HEK293 (cell line): ENCODE measurements at regions not wholly inside any gene's neighbourhood (a gene's known extent, or its start where the extent isn't known, plus 50 kb on each side); places are given as distances from the start of the nearest gene placed in this dataset.

Source experiments
- CTCF ChIA-PET: fragments of 350-600 bp; formaldehyde crosslinking; extraction: SDS; loops from one replicate; lab custom pipeline; 2021; ENCODE audit warnings: antibody characterized with exemption; lab: Yijun Ruan, JAX
- POLR2A ChIA-PET: fragments of 300-600 bp; formaldehyde crosslinking; extraction: SDS; loops from one replicate; lab custom pipeline; 2020; ENCODE audit warnings: antibody characterized with exemption, inconsistent platforms; lab: Yijun Ruan, JAX
- H3K27ac ChIP-seq: fragments of 200-500 bp; sonication (Bioruptor generic); 2 replicates; pipeline ENCODE4 v1.5.1; 2014; ENCODE audit warnings: low read depth, low read length, control low read depth, inconsistent platforms; ENCODE audit errors: extremely low read depth
- H3K36me3 ChIP-seq, 2 experiments: fragments of 200-500 bp in 1 of 2; sonication (Bioruptor generic) in 1 of 2; 1 replicate in 1 of 2; 2 replicates in 1 of 2; pipeline ENCODE4 v1.5.1; 2014 to 2017; ENCODE audit warnings: inconsistent platforms in 2 of 2, low read length in 2 of 2; ENCODE audit not compliant: control insufficient read depth in 2 of 2, insufficient read depth in 1 of 2
- H3K4me1 ChIP-seq: fragments of 200-500 bp; sonication (Bioruptor generic); 2 replicates; pipeline ENCODE4 v1.5.1; 2014; ENCODE audit warnings: mild to moderate bottlenecking, low read length, inconsistent platforms; ENCODE audit not compliant: control insufficient read depth, insufficient read depth
- H3K4me3 ChIP-seq: 2 replicates; pipeline ENCODE4 v1.5.1; 2011; ENCODE audit warnings: low read depth, mild to moderate bottlenecking, control low read depth, low read length, moderate library complexity
- H3K9me3 ChIP-seq: fragments of 200-500 bp; sonication (Bioruptor generic); 2 replicates; pipeline ENCODE4 v1.5.1; 2014; ENCODE audit warnings: low read depth, low read length, inconsistent platforms; ENCODE audit not compliant: control insufficient read depth, insufficient read depth
- BCL11A ChIP-seq: fragments of 450-650 bp; formaldehyde crosslinking; IDR thresholded peaks from 2 replicates; pipeline ENCODE4 v1.5.1; 2016; ENCODE audit warnings: low read depth, missing biosample characterization, missing genetic modification characterization
- HIC1 ChIP-seq: fragments of 450-650 bp; formaldehyde crosslinking; IDR thresholded peaks from 2 replicates; pipeline ENCODE4 v1.5.1; 2016; ENCODE audit warnings: missing biosample characterization, missing genetic modification characterization
- KLF16 ChIP-seq: fragments of 450-650 bp; formaldehyde crosslinking; IDR thresholded peaks from 2 replicates; pipeline ENCODE4 v1.5.1; 2017; ENCODE audit warnings: missing biosample characterization, missing genetic modification characterization
- PRDM6 ChIP-seq: fragments of 450-650 bp; formaldehyde crosslinking; IDR thresholded peaks from 2 replicates; pipeline ENCODE4 v1.5.1; 2017; ENCODE audit warnings: missing biosample characterization, missing genetic modification characterization
- TSHZ1 ChIP-seq: fragments of 450-650 bp; formaldehyde crosslinking; IDR thresholded peaks from 2 replicates; pipeline ENCODE4 v1.5.1; 2016; ENCODE audit warnings: missing biosample characterization, missing genetic modification characterization, borderline replicate concordance
- ZNF114 ChIP-seq: fragments of 450-650 bp; formaldehyde crosslinking; IDR thresholded peaks from 2 replicates; pipeline ENCODE4 v1.5.0; 2017; ENCODE audit warnings: missing biosample characterization, missing genetic modification characterization
- ZNF23 ChIP-seq: fragments of 450-650 bp; formaldehyde crosslinking; IDR thresholded peaks from 2 replicates; pipeline ENCODE4 v1.5.1; 2016; ENCODE audit warnings: missing biosample characterization, missing genetic modification characterization, borderline replicate concordance
- ZNF248 ChIP-seq: fragments of 450-650 bp; formaldehyde crosslinking; IDR thresholded peaks from 2 replicates; pipeline ENCODE4 v1.5.1; 2017; ENCODE audit warnings: missing biosample characterization, missing genetic modification characterization
- ZNF280D ChIP-seq: fragments of 450-650 bp; formaldehyde crosslinking; IDR thresholded peaks from 2 replicates; pipeline ENCODE4 v1.5.1; 2016; ENCODE audit warnings: missing biosample characterization, missing genetic modification characterization
- ZNF311 ChIP-seq: fragments of 450-650 bp; formaldehyde crosslinking; IDR thresholded peaks from 2 replicates; pipeline ENCODE4 v1.5.1; 2017; ENCODE audit warnings: missing biosample characterization, missing genetic modification characterization, borderline replicate concordance
- ZNF354C ChIP-seq: fragments of 450-650 bp; formaldehyde crosslinking; IDR thresholded peaks from 2 replicates; pipeline ENCODE4 v1.5.1; 2016; ENCODE audit warnings: missing biosample characterization, missing genetic modification characterization, low read depth, borderline replicate concordance
- ZNF48 ChIP-seq: fragments of 450-650 bp; formaldehyde crosslinking; IDR thresholded peaks from 2 replicates; pipeline ENCODE4 v1.5.1; 2016; ENCODE audit warnings: missing biosample characterization, missing genetic modification characterization
- ZNF530 ChIP-seq: fragments of 450-650 bp; formaldehyde crosslinking; IDR thresholded peaks from 2 replicates; pipeline ENCODE4 v1.5.1; 2016; ENCODE audit warnings: low read depth, missing biosample characterization, missing genetic modification characterization
- ZNF560 ChIP-seq: fragments of 450-650 bp; formaldehyde crosslinking; IDR thresholded peaks from 2 replicates; pipeline ENCODE4 v1.5.1; 2017; ENCODE audit warnings: missing biosample characterization, missing genetic modification characterization, borderline replicate concordance
- ZNF658 ChIP-seq: fragments of 450-650 bp; formaldehyde crosslinking; IDR thresholded peaks from 2 replicates; pipeline ENCODE4; 2016; ENCODE audit warnings: missing biosample characterization, missing genetic modification characterization
- ZNF692 ChIP-seq: fragments of 450-650 bp; formaldehyde crosslinking; IDR thresholded peaks from 2 replicates; pipeline ENCODE4 v1.5.1; 2016; ENCODE audit warnings: missing biosample characterization, missing genetic modification characterization

GRCh38 chr2:128403814-128404708 is 85.4 kb upstream of the HS6ST1 start (continued):
- no peak for TF ChIP-seq ZNF248 (tag by site-specific recombination)
- TF ChIP-seq KLF16 (tag by site-specific recombination), result no peak
- TF ChIP-seq BCL11A (tag by site-specific recombination), result no peak
- no peak for TF ChIP-seq ZNF658 (tag by site-specific recombination)
- TF ChIP-seq ZNF311 (tag by site-specific recombination), result no peak

GRCh38 chr2:128404709-128405466 is 86.2 kb upstream of the HS6ST1 start:
- no peak overlapping the region for H3K27ac ChIP-seq
- POLR2A ChIA-PET, result no interaction called here
- CTCF ChIA-PET, result interaction anchor here (0.5 kb wide), 1 partner anchor 21 kb away, joined by 3 read pairs; no protein-coding TSS in a partner anchor

GRCh38 chr2:128405467-128405900 is 86.8 kb upstream of the HS6ST1 start:
- Histone ChIP-seq H3K27ac (no peak overlapping the region), H3K36me3 (no peaks in the 10 kb centered on the region), H3K4me1 (no peaks in the 10 kb centered on the region), H3K9me3 (no peaks in the 10 kb centered on the region), H3K4me3 (no peak overlapping the region)
- POLR2A ChIA-PET, result no interaction called here
- CTCF ChIA-PET, result interaction anchor here (0.6 kb wide), 1 partner anchor 72 kb away, joined by 3 read pairs; no protein-coding TSS in a partner anchor
- no peak for TF ChIP-seq TSHZ1 (tag by site-specific recombination)
- no peak for TF ChIP-seq PRDM6 (tag by site-specific recombination)
- no peak for TF ChIP-seq ZNF280D (tag by site-specific recombination)

More at GRCh38 chr2:128404709-128405466, 86.2 kb upstream of the HS6ST1 start:
- Histone ChIP-seq H3K4me3 (no peak overlapping the region), H3K9me3 (no peaks in the 10 kb centered on the region)
- TF ChIP-seq ZNF692 (tag by site-specific recombination) (no peak), ZNF48 (tag by site-specific recombination) (no peak), HIC1 (tag by site-specific recombination) (no peak), ZNF114 (tag by site-specific recombination) (no peak), ZNF354C (no peak), ZNF530 (tag by site-specific recombination) (no peak), BCL11A (tag by site-specific recombination) (no peak), ZNF560 (tag by site-specific recombination) (no peak), ZNF23 (tag by site-specific recombination) (no peak)
- TF ChIP-seq, all 188 proteins: peak for 0
- Histone ChIP-seq H3K4me1 (no peaks in the 10 kb centered on the region), H3K36me3 (no peaks in the 10 kb centered on the region)
